Activated naive CD8-positive, alpha-beta T cell treated with anti-CD3 and anti-CD28 coated beads, Interleukin-2, amount 50 U/mL, for 16 hours (primary cell): ENCODE measurements at regions not wholly inside any gene's neighbourhood (a gene's known extent, or its start where the extent isn't known, plus 50 kb on each side); places are given as distances from the start of the nearest gene placed in this dataset.

Experiments
- DNase-seq: peaks from one replicate; pipeline ENCODE4 v3.0.0-alpha.2; 2020; ENCODE audit warnings: low read depth, low spot score

DNA sequence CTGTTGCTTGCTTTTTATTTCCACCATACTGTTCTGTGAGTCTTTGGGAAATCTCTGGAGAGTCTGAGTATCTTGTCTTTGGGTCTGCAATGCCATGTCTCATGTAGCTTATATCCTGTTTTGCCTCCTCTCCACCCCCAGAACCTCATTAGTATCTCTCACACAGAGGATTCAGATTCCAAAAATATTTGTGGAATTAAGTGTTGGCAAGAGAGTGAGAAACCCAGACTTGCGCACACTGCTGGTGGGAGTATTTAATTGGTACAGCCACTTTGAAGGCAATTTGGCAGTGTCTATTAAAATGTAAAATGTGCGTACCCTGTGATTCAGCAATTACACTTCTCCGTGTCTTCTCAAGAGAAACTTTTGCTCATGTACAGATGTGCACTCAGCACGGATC, 68.6 kb downstream of the ZNF621 start:
- no peak for DNase-seq

DNA sequence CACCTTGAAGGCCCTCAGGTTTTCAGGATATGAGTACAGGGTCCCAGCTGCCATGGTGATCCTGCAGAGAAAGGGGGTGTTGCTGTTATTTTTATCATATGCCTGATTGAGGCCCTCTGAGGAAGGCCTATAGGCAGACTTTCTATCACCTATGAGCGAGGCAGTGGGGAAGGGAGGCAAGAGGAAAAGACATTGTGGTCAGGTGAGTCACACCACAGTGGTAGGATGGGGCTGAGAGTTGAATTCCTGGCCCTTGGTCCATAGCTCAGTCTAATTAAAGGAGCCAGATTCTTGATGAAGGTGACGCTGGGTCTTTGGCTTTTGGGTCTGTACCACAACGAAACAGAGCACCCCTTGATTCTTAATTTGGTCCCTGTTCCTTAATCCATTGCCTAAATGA, 72.7 kb downstream of the ZNF621 start:
- no peak for DNase-seq

DNA sequence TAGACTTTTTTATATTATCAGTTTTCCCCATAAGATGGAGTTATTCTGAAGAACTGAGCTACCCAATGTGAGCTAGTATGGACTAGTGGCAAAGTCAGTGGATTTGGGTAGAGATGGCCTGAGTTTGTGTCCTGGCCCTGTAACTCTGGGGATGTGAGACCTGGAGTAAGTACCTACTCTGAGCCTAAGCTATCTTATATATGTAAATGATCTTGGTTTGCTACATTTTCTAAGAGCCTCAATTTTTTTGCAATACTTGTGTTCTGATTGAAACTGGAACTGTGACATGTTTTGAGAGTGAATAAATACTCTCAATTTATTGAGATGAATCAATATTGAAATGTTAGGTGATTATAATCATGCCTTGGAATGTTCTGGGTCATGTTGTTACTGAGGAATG, 73.6 kb downstream of the ZNF621 start:
- no peak for DNase-seq

DNA sequence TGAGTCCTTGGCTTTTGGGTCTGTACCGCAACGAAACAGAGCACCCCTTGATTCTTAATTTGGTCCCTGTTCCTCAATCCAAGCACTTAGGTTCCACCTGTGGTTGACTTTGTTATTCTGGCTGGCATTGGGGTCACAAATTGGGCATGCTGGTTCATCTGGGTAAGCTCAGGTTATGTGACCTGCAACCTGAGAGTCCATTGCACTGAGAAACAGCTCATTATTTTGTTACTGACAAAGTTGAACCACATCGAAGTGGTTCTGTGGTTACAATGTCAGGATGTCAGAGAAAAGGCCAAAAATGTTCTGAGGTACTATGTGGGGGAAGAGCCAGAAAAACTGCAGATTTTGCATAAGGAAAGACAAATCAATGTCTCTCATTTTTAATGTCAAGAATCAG, 74.2 kb downstream of the ZNF621 start:
- DNase-seq, result no peak

DNA sequence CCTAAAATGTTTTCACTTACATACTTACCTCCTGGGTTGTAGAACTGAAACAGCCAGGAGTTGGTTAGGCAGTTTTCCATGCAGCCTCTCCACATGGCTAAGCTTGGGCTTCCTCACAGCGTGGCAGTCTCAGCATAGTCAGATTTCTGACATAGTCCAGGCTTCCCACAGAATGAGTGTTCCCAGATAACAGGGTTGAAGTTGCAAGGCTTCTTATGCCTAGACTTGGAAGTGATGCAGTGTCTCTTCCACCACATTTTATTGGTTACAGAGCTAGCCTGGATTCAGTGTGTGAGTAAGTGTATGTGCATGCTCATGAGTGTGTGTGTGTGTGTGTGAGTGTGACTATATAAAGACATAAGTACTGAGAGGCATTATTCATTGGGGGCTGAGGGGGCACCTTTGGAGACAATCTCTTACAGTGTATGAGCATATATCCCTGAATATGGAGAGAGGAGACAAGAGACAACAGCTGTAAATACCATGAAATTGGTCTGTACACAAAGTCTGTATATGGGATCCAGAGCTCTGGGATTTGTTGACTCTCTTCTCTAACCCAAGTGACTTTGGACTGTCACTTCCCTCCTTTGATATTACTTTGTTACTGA, 78.1 kb downstream of the ZNF621 start:
- DNase-seq, result no peak

DNA sequence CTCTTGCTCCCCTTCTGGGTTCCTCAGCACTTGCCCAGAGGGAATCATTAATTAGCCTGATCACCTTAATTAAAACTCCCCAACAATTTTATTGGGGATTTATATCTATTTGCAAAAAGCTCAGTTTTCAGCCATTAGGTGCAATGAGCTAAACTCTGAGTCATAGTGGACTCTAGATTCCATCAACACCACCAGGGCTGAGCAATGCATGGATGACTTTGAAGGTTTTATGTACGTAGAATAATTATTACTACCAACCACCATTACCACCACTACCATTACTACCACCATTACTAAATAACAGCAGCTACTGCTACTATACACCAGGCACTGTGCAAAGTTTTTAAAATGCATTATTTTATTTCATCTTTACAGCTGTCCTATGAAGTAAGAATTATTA, 81.2 kb downstream of the ZNF621 start:
- DNase-seq, result no peak

DNA sequence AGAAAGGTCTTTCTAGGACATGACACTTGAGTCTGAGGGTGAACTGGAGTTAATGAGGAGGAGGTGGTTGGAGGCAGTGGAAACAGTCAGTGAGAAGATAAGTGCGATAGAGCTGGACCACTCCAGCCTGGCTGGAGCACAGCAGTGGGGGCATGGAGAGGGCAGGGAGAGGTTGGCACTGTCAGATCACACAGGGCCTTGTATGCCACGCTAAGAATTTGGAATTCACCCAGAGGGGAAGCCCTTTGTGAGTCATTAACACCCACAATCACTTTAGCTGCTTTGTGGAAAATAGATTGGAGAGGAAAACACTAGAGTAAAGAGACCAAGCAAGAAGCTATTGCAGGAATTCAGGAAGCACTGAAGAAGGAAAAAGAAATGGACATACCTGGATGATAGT, 83.3 kb downstream of the ZNF621 start:
- DNase-seq, result no peak

DNA sequence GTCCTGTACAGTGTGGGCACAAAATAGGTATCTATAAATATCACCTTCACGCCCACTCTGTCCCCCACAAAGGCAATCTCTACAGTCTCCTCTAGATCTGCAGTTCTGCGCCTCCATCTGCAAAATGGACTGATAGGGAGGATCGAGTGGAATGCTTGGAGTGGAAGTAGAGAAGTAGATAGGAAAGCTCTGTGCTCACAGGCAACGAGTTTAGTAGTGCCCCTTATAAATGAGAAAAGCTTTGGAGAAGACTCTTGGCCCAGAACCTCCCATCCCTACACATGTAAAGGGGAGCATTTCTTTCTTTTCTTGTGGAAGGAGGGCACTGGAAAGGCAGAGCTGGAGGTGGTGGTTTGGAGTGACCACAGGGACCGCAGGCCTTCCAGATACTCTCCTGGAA, 88.5 kb downstream of the ZNF621 start:
- no peak for DNase-seq

DNA sequence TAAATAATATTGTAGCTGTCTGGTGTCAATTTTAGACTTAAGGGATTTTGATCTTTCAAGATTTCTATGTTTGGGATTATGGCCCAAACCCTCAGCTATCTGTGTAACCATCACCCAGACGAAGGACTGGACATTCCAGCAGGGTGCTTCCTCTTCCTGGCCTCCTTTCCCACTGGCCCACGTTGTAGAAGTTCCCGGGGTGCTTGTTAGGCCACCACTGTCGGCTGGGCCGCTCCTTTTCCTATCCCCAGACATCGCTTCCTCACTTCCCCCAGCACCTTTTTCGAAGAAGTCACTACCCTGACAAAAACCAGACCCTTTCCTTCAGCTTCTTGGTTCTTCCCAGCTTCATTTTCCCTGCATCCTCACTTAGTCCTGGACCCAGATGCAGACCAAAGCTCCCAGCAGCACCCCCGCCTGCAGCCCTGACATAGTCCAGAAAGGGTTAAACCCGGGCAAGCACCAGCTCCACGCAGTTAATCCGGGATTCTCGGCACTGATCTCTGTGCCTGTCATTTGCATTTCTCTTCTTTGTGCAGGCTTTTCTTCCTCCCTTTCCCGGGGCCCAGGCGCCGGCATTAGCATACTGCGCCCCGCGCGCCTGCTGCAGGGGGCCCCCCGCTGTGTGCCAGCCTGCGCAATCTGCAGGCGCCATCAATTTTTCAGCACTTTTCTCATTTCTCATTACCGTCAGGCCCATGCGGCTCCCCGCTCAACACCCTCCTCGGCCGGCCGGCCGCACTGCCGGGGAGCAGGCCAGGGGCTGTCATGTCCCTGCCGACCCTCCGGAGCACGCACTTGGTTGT, 90.6 kb downstream of the ZNF621 start:
- no peak for DNase-seq

DNA sequence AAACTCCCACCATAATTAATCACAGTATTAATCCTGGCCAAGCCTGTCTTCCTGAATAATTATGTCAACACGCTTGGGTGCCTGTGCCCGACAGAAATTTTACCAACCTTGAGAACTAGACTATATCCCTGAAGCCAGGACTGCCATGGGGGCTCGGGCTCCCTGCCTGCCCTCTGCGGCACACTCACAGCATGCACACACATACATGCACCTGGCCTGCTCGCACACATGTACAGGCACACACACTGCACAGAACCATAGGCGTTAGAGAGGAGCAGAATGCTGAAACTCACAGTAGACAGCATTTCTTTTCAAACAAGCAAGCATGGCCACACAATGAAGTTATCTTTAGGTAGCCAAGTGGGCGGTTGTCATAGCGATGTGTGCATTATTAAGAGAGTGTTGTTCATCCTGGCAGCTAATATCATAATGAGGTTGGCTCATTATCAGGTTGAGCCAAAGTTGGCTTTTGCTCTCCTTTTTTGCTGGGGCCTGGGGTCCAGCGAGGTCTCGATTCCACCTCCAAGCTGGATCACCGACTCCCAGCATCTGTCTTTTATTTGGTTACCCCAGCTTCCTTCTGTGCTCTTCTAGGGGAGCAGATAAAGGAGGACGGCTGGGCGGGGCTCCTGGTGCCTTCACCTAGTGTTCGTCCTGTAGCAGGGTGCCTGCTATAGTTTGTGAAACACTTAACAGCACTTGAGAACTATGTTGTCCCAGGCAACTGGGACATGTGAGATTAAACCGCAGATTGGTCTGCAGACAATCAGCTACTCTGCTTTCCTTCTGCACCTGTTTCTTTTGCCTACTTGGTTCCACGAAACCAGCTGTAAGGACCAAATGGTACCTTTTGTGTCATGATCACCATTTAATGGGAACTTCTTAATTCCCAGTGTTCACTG, 91.4 kb downstream of the ZNF621 start:
- no peak for DNase-seq

DNA sequence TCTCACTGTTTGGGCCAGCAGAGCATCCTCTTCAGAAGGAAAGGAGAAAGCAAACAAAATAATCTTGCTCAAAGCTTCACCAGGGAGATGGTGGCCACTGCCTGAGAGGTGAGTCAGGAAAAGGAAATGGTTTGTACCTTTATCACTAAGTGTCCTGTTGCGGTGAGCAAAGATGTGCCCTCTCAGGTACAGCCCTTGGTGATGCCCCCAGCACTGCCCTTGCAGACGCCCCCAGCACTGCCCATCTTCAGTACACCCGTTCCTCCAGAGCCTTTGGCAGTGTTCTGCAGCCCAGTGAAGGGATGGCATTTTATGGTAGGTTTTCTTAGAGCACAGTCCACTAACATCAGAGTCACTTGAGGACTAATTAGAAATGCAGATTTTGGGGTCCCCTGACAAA, 92.3 kb downstream of the ZNF621 start:
- DNase-seq, result no peak

DNA sequence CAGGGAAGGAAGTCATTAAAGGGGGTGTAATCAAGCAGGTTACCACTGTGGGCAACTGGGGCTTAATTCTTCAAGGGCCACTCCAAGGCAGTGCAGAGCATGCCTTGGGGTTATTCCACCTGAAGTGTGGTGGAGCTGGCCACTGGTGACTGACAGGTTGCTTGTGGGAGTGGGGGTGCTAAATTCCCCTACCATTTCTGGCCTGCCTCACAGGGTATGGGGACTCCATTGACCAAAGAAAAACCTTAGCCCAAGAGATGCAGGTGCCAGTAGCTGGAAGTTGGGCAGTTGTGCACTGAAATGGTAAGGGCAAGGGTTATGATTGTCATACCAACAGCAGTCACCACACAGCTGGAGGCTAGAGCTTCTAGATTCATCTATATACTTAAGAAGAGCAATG, 93.4 kb downstream of the ZNF621 start:
- no peak for DNase-seq

DNA sequence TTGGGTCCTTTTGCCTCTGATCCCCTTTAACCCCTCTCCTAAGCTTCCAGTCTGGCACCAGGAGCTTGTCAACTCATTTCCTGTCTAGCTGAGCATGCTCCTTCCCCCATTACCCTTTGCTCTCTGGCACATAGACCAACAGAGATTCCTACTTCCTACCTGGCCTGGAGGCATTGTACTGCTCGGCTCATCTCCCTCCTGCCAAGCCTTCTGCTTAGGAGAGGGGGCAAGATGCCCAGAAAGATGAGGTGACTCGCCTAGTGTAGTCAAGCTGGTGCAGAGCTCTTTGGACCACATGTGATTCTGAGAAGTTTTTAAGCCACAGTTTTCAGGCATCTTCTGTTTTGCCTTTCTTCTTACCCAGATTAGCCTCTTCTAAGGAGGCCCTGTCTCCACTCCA, 95.4 kb downstream of the ZNF621 start:
- DNase-seq, result no peak

DNA sequence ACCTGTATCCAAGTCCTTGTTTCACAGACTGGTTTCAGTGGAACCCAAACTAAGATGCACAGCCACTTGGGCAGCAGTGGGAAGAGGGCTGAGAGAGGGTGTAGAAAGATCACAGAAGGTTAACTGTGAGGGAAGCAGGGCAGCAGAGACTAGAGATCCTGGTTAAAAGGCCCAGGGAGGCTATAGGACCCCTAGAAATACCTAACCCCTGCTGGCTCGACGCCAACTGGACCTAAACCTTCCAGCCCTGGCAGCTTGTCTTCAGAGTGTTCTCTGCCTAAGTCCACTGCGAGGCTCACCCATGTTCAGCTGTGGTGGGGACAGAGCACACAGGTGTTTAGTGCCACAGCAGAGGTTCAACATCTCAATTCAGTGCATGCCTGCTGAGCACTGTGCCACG, 96.5 kb downstream of the ZNF621 start:
- no peak for DNase-seq

DNA sequence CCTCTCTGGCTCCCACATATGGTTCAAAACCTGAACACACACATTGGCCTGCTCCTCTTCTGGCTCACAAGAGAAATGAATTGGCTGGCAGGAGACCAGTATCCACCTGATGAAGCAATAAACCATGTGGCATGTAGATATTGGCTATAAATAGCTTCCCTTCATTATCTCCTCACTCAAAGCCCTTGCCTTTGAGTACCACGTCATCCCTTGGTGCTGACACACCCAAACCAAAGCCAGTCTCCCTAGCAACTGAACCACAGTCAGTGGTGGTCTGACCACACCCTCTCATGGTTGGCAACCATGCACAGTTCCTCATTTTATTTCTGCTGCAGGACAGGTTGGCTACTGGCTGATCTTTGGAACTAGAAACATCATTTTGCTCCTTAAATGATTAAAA, 98.8 kb downstream of the ZNF621 start:
- no peak for DNase-seq

DNA sequence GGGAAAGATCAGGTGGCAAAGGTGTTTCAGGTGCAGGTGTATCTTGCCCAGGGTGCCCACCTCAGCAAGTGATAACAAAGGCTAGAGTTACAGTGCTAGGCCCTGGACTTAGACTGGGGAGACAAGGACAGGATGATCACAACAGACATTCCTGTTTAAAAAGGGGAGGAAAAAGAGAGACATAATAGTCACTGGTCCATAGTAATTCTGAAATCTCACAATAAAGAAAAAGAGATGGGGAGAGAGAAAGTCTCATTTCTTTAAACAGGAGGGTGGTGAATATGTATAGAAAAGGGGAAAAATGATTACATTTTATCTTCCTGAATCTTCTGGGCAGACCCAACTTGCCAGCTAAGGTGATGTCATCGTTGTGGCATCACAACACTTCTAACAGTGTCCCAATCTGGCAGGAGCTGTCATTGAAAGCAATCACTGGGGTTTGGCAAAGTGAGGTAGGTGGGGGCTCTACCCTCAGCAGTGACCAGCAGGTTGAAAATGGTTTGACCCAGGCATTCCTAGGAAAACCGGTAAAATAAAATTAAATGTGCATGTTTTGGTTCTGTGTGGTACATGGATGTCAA, 99.5 kb downstream of the ZNF621 start:
- DNase-seq, result no peak

DNA sequence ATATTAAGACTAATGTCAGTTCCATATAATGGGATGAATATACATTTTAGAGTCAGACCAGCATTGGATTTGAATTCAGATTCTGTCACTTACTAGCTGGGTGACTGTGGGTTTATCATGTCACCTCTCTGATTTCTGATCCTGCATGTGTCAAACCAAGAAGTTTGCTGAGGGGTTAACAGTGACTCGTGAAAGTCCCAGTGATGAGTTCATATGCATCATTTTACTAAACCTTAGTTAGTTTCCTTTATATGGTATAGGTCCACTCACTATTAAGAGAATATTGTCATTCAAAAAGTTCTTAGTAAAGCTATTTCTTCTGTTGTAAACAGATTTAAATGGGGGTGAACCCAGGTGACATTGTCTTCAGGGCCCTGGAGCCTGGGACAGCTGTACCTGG, 102.3 kb downstream of the ZNF621 start:
- DNase-seq, result no peak

DNA sequence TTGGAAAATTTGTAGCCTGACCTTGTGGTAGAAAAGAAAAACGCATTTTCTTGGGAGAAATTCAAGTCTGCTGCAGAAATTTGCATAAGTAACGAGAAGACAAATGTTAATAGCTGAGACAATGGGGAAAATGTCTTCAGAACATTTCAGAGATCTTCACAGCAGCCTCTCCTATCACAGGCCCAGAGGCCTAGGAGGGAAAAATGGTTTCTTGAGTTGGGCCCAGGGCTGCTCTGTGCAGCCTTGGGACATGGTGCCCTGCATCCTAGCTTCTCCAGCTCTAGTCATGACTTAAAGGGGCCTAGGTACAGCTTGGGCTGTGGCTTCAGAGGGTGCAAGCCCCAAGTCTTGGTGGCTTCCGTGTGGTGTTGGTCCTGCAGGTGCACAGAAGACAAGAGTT, 104.2 kb downstream of the ZNF621 start:
- DNase-seq, result no peak

DNA sequence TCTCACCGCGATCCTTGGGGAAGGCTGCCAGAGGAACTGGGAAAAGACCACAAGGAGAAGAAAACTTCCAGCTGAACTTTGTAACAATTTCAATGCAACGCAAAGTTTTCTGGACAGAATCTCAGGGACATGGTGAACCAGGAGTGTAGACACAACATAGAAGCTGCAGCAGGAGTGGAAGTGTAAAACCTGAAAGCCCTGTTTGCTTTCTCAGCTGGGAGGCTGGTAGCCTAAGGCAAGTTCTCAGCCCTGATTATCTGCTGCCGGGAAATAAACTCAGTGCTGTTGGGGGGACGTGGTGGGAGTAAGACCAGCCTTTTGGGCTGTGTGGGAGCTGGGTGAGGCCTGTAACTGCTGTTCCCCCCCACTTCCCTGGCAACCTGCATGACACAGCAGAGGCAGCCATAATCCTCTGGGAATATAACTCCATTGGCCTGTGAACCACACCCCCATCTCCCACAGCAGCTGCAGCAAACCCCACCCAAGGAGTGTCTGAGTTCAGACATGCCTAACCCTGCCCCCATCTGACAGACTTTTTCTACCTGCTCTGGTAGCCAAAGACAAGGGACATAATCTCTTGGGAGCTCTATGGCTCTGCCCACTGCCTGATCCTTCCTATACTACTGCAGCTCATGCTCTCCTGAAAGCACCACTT, 106.7 kb downstream of the ZNF621 start:
- DNase-seq, result no peak

DNA sequence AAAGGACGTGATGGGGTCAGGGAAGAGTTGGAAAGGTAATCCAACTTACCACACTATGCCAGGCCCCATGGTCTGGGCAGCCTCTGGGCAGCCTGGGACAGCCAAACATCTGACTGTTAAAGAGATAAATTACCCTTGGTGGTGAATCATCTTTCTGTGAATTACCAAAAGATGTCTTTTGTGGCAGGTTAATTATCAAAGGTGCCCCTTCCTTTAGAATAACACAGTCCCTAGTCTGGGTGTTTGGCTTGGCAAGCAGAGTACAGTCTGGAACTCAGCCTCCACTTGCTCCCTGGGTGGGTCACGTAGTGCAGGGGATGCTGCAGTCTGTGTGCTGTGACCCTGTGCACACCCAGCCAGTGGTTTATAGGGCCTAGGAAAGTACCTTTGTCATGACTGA, 113.1 kb downstream of the ZNF621 start:
- DNase-seq, result no peak

DNA sequence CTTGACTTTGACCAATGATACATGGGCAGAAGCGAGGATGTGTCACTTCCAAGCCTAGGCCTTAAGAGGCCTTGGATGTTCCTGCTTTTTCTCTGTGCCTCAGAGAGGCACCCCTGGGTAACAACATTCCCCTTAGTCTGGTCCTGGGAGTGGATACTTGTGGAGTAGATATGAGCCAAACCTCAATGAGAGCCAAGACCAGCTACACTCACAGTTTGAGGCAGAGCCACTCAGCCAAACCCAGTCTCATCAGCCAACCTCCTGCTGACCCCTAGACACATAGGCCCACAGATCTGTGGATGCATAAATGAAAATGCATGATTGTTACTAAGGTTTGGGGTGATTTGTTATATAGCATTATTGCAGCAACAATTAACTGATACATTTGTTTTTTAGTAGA, 114.2 kb downstream of the ZNF621 start:
- DNase-seq, result no peak

DNA sequence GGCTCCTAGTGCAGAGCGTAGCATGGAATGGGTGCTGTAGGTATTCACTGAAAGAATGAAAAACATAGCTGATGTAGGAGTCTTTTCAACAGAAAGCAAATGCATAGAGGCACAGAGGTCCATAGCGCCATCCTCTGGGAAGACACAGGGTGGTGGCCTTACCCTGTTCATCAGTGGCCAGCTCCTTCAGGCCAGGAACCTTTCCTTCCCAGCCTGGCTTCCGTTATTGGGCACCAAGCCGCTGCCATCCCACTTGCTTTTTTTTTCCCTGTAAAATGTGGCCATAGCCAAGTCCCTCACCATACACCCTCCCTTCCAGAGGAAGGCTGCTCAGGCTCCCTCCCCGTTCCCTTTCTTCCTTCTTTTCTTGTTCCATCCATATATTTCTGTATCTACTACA, 118.1 kb downstream of the ZNF621 start:
- DNase-seq, result no peak
